ENCODE measurements at regions not wholly inside any gene's neighbourhood (a gene's known extent, or its start where the extent isn't known, plus 50 kb on each side); places are given as distances from the start of the nearest gene placed in this dataset.

- TF ChIP-seq CTCF (IDR thresholded peaks at IDR 0.05) (no peak), POLR2A (IDR thresholded peaks at IDR 0.05; ENCODE audit: low read depth) (no peak), POLR2AphosphoS5 (IDR thresholded peaks at IDR 0.05) (no peak), EP300 (IDR thresholded peaks at IDR 0.05) (no peak)
Measured at GRCh38 chr2:66915237-66915636, 480.3 kb downstream of the MEIS1 start.

Data from esophagus muscularis mucosa (tissue), 4 donors.